PC-3 (cell line): ENCODE measurements at regions not wholly inside any gene's neighbourhood (a gene's known extent, or its start where the extent isn't known, plus 50 kb on each side); places are given as distances from the start of the nearest gene placed in this dataset.

Experiments
- ATAC-seq: fragments of 200-7000 bp; cut with Tn5 transposase; 2 replicates; pipeline ENCODE4 v1.9.1; 2020; ENCODE audit warnings: mild to moderate bottlenecking, moderate library complexity
- BruUV-seq: library from RNA; stranded (reverse); fragments of 400-500 nt; replicated peaks from 2 replicates; lab custom pipeline; 2021; lab: Mats Ljungman, UMichigan
- CTCF ChIA-PET: fragments of 300-600 bp; sonication (Branson Sonifier 250); formaldehyde crosslinking; loops from one replicate; lab custom pipeline; 2022; ENCODE audit warnings: antibody characterized with exemption; lab: Charles Lee
- POLR2A ChIA-PET: fragments of 300-600 bp; sonication (Branson Sonifier 250); formaldehyde crosslinking; loops from one replicate; lab custom pipeline; 2022; ENCODE audit warnings: antibody characterized with exemption; ENCODE audit not compliant: unreplicated experiment; lab: Charles Lee
- DNase-seq: peaks from one replicate; pipeline ENCODE4 v3.0.0-alpha.2; 2015
- H2AFZ ChIP-seq: fragments of 300-600 bp; sonication (generic); 2 replicates; pipeline ENCODE4 v1.6.0; 2016; ENCODE audit warnings: antibody characterized with exemption, low read length
- H3F3A ChIP-seq: fragments of 300-600 bp; sonication (generic); one replicate; pipeline ENCODE4 v1.6.0; 2017; ENCODE audit warnings: antibody characterized with exemption, low read length, control low read depth, mild to moderate bottlenecking; ENCODE audit not compliant: unreplicated experiment
- H3K27ac ChIP-seq: fragments of 300-600 bp; sonication (generic); 2 replicates; pipeline ENCODE4 v1.5.1; 2016; ENCODE audit warnings: mild to moderate bottlenecking, low read length
- H3K27me3 ChIP-seq: fragments of 300-600 bp; sonication (generic); 2 replicates; pipeline ENCODE4 v1.6.1; 2016; ENCODE audit warnings: low read length, mixed read lengths
- H3K36me3 ChIP-seq: fragments of 300-600 bp; sonication (generic); 2 replicates; pipeline ENCODE4 v1.6.1; 2016; ENCODE audit warnings: low read depth, mixed run types, low read length, mixed read lengths
- H3K4me1 ChIP-seq: fragments of 300-600 bp; sonication (generic); 2 replicates; pipeline ENCODE4 v1.5.1; 2016; ENCODE audit warnings: low read length; ENCODE audit not compliant: insufficient read depth
- H3K4me2 ChIP-seq: fragments of 300-600 bp; sonication (generic); 2 replicates; pipeline ENCODE4 v1.6.0; 2016; ENCODE audit warnings: low read length
- H3K4me3 ChIP-seq: fragments of 300-600 bp; sonication (generic); 2 replicates; pipeline ENCODE4 v1.5.1; 2016; ENCODE audit warnings: mild to moderate bottlenecking, low read length, mixed read lengths
- H3K79me2 ChIP-seq: fragments of 300-600 bp; sonication (generic); 2 replicates; pipeline ENCODE4 v1.6.1; 2017; ENCODE audit warnings: low read length, mixed read lengths
- H3K9ac ChIP-seq: fragments of 300-600 bp; sonication (generic); 2 replicates; pipeline ENCODE4 v1.6.0; 2016; ENCODE audit warnings: mild to moderate bottlenecking, low read length
- H3K9me2 ChIP-seq: fragments of 300-600 bp; sonication (generic); replicated peaks from 2 replicates; pipeline ENCODE4 v1.6.1; 2016; ENCODE audit warnings: mixed run types, low read length, mixed read lengths
- H3K9me3 ChIP-seq: fragments of 300-600 bp; sonication (generic); 2 replicates; pipeline ENCODE4 v1.6.1; 2016; ENCODE audit warnings: low read length, mixed read lengths
- H4K20me1 ChIP-seq: fragments of 300-600 bp; sonication (generic); 2 replicates; pipeline ENCODE4 v1.6.1; 2016; ENCODE audit warnings: low read length, mixed read lengths
- EZH2 ChIP-seq: fragments of 300-600 bp; sonication (generic); IDR thresholded peaks from one replicate; pipeline ENCODE4 v1.6.1; 2017; ENCODE audit warnings: antibody characterized with exemption, mild to moderate bottlenecking, low read length; ENCODE audit not compliant: unreplicated experiment
- EZH2phosphoT487 ChIP-seq: fragments of 300-600 bp; sonication (generic); IDR thresholded peaks from 2 replicates; pipeline ENCODE4 v1.6.1; 2018; ENCODE audit warnings: mild to moderate bottlenecking, antibody characterized with exemption, low read length, borderline replicate concordance
- intact Hi-C: fragments of 100-400 bp; cut with micrococcal nuclease; formaldehyde crosslinking; loops from 2 replicates; pipeline ENCODE4 v1.9.0; 2023
- TF ChIP-seq, protein P1 (sequence below): fragments of 300-600 bp; sonication (generic); conservative IDR thresholded peaks from 2 replicates; pipeline ENCODE4 v1.5.1; 2017; ENCODE audit warnings: antibody characterized with exemption, low read depth, mild to moderate bottlenecking, low read length

DNA sequence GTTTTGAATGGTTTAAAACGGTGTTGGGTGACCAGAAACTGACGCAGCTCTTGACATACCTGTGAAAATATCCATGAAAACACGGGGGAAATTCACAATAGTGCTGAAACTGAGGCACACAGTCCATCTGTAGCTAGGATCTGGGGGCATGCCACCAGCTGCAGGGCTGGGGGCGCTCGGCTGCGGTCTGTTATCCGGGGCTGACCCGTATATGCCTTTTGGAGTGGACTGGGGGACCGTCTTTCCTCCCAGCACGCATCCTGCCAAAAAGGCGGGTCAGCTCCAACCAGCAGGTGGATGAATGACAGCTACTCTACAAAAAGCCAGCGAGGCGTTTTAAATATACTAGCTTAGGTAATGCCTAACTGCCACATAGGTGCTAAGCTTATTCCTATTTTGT, 729.8 kb downstream of the QKI start:
- Histone ChIP-seq H3K4me2 (no peak overlapping the region), H3K9me2 (no peaks in the 10 kb centered on the region), H3K4me3 (no peak overlapping the region)

DNA sequence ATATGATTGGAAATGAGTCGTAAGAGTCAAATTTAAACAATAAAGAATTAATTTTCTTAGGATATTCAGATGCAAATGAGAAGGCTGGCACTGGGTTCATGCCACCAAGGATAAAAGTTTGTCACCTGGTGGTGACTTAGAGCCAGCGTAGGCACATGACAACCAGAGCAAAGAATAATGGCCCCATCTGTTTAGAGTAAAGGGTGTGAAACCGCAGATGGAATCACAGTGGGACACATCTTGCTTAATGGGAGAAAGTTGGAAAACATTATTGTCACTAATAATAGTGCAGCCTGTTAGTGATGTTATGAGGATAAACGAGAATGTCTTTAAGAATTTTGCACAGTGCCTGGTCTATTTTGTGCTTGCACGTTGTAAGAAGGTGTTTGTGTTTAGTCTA, 727.8 kb downstream of the QKI start:
- no peak for ATAC-seq
- no peak overlapping the region for H2AFZ ChIP-seq
- H3K4me1 ChIP-seq, result no peaks in the 10 kb centered on the region
- H3F3A ChIP-seq, result no peaks in the 10 kb centered on the region
- no peak for DNase-seq
- BruUV-seq, result no TSS peak
- no peaks in the 10 kb centered on the region for H3K9me2 ChIP-seq
- H3K4me3 ChIP-seq, result no peak overlapping the region
- no peaks in the 10 kb centered on the region for H3K36me3 ChIP-seq
- intact Hi-C loops, result no loop called here
- H3K27me3 ChIP-seq, result no peaks in the 10 kb centered on the region
- no peak overlapping the region for H3K27ac ChIP-seq
- ChIA-PET POLR2A (no interaction called here), CTCF (no interaction called here)
- no peak overlapping the region for H3K9ac ChIP-seq
- H3K4me2 ChIP-seq, result no peak overlapping the region
- H3K79me2 ChIP-seq, result no peaks in the 10 kb centered on the region
- no peaks in the 10 kb centered on the region for H4K20me1 ChIP-seq
- TF ChIP-seq, protein P1, sequence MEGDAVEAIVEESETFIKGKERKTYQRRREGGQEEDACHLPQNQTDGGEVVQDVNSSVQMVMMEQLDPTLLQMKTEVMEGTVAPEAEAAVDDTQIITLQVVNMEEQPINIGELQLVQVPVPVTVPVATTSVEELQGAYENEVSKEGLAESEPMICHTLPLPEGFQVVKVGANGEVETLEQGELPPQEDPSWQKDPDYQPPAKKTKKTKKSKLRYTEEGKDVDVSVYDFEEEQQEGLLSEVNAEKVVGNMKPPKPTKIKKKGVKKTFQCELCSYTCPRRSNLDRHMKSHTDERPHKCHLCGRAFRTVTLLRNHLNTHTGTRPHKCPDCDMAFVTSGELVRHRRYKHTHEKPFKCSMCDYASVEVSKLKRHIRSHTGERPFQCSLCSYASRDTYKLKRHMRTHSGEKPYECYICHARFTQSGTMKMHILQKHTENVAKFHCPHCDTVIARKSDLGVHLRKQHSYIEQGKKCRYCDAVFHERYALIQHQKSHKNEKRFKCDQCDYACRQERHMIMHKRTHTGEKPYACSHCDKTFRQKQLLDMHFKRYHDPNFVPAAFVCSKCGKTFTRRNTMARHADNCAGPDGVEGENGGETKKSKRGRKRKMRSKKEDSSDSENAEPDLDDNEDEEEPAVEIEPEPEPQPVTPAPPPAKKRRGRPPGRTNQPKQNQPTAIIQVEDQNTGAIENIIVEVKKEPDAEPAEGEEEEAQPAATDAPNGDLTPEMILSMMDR, result no peak
- no peak for TF ChIP-seq EZH2phosphoT487
- TF ChIP-seq EZH2, result no peak
- no peaks in the 10 kb centered on the region for H3K9me3 ChIP-seq

More for the DNA sequence above, 729.8 kb downstream of the QKI start:
- Histone ChIP-seq H3K27ac (no peak overlapping the region), H3K79me2 (no peaks in the 10 kb centered on the region), H3K9ac (no peak overlapping the region), H2AFZ (no peak overlapping the region), H3K4me1 (no peaks in the 10 kb centered on the region), H3K36me3 (no peaks in the 10 kb centered on the region), H3F3A (no peaks in the 10 kb centered on the region), H3K9me3 (no peaks in the 10 kb centered on the region), H4K20me1 (no peaks in the 10 kb centered on the region), H3K27me3 (no peaks in the 10 kb centered on the region)
- no TSS peak for BruUV-seq
- intact Hi-C loops, result no loop called here
- ATAC-seq, result no peak
- TF ChIP-seq EZH2, result no peak
- TF ChIP-seq, protein P1, result no peak
- TF ChIP-seq EZH2phosphoT487, result no peak
- no peak for DNase-seq
- ChIA-PET CTCF (no interaction called here), POLR2A (no interaction called here)

DNA sequence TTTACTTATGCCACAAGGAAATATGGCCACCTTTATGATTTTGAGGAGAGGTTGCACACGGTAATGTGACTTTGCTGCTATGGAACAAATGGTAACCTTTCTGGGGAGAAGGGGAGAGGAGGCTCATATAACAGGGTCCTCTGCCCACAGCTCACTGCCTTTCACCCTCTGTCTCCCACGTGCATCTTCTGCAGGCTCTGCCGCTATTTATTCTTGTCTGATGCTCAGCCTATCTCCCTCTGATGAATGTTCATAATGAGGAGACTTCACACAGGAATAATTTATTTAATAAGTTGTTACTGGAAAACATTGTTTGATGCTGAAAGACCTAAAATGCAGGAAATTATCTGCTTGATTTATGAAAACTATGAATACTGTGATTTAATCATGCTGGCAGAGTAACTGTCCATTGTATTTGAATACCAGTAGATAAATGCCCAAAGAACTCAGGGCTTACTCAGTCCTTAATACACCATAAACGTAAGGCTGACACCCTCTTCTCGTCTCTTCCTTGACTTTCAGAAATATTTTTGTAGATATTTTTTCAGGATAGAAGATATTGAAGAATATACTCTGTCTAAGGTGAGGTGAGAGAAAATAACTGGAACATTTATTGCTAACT, 721.1 kb downstream of the QKI start:
- ChIA-PET CTCF (no interaction called here), POLR2A (no interaction called here)
- no peak overlapping the region for H3K4me3 ChIP-seq
- no peaks in the 10 kb centered on the region for H3K79me2 ChIP-seq
- H3K27ac ChIP-seq, result no peak overlapping the region
- no peak for DNase-seq
- TF ChIP-seq EZH2phosphoT487 (no peak), EZH2 (no peak)
- TF ChIP-seq, protein P1, result no peak
- H3K4me2 ChIP-seq, result no peak overlapping the region
- no peaks in the 10 kb centered on the region for H3F3A ChIP-seq
- no peak overlapping the region for H3K9ac ChIP-seq
- H4K20me1 ChIP-seq, result no peaks in the 10 kb centered on the region
- H3K9me3 ChIP-seq, result no peaks in the 10 kb centered on the region
- no peak for ATAC-seq
- H3K27me3 ChIP-seq, result no peaks in the 10 kb centered on the region
- no peaks in the 10 kb centered on the region for H3K9me2 ChIP-seq
- intact Hi-C loops, result no loop called here
- no peaks in the 10 kb centered on the region for H3K4me1 ChIP-seq
- no peaks in the 10 kb centered on the region for H3K36me3 ChIP-seq
- no peak overlapping the region for H2AFZ ChIP-seq
- BruUV-seq, result no TSS peak
